Activated CD4-positive, alpha-beta T cell treated with anti-CD3 and anti-CD28 coated beads, Interleukin-2, amount 50 U/mL, for 24 hours (primary cell): ENCODE measurements at regions not wholly inside any gene's neighbourhood (a gene's known extent, or its start where the extent isn't known, plus 50 kb on each side); places are given as distances from the start of the nearest gene placed in this dataset.

Experiments
- DNase-seq, 2 donors: peaks; one replicate each; pipeline ENCODE4 v3.0.0-alpha.2; 2020; ENCODE audit warnings: low read depth in 1 of 2, low spot score in 1 of 2

DNA sequence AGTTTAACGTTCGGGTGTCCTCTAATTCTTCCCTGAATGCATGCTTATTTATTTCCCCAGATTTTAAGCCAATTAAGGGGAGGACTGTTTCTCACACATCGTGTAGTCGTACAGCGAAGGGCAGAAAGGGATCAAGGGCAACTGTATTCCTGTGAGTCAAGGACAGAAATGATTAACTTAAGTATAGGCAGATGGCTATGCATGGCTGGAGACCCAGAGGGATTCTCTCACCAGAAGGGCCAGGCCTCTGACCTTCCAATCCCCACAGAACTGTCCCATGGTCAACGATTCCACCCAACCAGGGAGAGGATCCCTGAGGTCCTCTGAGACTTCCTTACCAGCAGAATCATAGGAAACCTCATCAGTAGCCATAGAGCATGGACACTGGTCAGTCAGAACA lies 161.8 kb upstream of the MAP1B start:
- DNase-seq: no peak

DNA sequence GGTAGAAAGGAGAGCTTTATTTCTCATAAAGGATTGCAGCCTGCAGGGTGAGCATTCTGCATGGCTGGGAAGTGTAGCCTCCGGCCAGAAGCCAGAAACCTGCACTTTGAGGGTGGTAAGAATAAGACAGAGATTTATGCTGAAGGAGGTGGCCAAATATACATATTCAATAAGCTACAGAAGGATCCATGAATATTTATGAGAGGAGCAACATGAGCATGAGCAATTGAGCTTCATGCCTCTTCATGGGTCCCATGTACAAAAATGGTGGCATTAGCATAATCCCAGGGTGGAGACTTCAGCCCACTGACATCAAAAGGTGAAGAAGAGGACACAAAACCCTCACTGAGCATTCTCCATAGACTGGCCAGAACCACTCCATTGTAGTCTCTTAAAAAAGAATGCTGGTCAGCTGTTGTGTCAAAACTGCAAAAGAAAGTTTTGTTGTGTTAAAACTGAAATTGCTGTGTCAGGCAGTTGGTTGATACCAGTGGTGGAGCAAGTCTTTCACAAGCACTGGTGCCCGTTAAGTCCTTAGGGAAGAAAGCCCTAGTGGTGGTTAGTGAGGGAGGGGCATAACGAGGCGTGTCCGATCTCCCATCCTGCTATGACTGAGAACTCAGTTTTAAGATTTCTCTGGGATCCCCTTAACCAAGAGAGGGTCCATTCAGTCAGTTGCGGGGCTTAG lies 160.8 kb upstream of the MAP1B start:
- no peak for DNase-seq

DNA sequence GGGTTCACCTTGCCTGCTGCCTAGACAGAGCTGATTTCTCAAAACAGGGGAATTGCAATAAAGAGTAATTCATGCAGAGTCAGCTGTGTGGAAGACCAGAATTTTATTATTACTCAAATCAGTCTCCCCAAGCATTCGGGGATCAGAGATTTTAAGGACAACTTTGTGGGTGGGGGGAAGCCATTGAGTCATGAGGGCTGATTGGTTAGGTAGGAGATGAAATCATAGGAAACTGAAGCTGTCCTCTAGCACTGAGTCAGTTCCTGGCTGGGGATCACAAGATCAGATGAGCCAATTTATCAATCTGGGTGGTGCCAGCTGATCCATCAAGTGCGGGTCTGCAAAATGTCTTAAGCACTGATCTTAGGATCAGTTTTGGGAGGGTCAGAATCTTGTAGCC lies 159.1 kb upstream of the MAP1B start:
- no peak for DNase-seq

DNA sequence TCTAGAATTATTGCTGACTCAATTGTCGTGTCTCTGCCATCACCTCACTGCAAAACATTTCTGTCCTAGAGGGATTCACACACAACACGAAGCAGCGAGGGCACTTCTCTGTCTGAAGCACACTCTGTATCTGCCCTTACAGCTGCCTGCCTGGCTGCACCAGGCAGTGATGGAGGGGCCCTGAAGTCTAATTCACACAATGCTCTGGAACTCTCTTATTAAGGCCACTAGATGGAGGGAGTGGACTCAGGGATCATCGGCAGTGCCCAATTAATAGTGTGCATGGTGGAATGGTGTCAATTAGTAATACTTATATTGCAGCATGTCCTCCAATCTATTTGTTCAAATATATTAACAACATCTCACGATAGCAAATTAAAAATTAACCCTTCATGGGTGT lies 157.5 kb upstream of the MAP1B start:
- DNase-seq: no peak

DNA sequence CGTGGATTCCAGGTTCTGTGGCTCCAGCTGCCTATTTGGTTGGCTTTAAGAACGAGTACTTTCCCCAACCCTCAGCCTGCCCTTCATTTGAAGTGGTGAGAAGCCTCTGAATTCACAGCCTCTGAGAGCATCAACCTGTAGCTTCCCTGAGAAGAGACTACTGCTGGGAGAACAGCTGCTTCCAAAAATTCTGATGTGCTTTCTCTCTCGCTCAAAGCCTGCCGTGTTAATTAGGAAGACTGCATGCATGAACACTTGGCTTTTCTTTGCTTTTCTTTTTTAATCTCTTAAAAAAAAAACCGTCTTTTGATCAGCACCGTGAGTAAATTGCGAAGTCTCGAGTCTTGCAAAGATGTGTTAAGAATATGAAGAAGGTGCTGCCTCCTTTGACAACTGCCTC lies 153.4 kb upstream of the MAP1B start:
- DNase-seq: no peak

DNA sequence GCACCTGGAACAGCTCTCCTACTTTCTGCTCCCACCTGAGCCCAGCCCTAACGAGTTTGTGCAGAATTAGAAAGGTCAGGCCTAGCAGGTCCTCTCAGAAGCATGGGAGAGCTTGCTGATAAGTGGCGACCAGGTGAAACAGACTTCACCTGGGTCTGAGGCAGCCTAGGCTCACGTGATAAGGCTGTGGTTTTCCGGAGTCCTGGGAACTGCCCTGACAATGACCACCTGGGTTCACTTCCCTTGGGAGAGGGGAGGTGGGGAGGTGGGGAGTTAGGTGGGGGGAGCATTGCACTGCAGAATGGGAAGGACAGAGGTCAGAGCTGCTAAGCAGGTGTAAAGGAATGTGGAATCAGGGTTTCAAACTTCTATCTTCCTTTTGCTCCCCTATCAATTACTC lies 152.9 kb upstream of the MAP1B start:
- DNase-seq: no peak

DNA sequence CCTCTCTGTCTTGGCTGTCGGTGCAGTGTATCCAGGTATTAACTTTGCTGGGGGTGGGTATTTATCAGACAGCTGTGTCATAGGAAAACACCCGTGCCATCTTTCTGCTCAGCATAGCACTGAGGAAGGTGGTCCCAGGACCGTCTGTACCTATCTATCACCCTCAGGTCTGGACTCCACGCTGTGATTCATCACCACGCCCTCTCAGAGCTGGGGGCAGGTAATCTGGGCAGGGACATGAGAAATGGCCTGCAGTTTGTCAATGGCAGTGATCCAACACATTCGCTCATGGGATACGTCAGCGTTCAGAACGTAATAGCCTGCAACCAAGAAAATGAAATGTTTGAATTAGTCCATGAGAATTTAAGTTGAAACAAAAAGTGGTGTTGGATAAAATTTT lies 151.6 kb upstream of the MAP1B start:
- no peak for DNase-seq

DNA sequence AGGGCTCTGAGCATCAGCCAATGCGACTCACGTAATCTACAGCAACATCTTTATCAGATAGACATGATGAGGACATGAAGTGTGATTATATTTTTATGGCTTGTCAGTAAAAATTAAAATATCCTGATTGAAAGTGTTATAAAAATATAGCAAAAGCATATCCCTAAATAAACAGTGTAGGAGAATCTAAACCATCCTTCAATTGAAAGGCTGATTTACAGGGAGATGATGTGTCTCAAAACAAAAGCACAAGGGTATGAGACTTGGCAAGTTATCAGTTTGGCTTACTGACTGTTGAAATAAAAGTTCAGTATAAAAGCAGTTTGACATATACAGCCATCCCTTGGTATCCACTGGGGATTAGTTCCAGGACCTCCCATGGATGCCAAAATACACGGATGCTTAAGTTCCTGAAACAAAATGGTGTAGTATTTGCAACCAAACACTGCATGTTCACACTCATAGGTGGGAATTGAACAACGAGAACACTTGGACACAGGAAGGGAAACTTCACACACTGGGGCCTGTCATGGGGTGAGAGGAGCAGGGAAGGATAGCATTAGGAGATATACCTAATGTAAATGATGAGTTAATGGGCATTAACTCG lies 149.9 kb upstream of the MAP1B start:
- DNase-seq: no peak

DNA sequence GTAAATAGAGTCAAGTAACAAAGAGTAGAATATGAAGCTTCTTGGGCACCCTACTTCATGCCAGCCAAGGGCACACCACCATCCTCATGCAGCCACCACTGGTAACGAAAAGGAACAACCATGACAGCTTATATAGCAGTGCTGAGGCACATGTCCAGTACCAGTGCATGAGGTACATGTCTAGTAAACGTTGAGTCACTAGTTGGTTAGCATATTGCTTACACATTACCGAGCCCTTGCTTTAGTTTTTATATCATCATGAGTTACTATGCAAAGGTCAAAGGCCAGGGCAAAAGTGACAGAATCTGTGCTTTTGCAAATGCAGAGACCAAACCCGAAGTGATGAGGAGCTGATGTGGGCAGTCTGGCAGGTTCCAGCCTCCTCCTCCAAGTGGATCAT lies 147.1 kb upstream of the MAP1B start:
- no peak for DNase-seq

DNA sequence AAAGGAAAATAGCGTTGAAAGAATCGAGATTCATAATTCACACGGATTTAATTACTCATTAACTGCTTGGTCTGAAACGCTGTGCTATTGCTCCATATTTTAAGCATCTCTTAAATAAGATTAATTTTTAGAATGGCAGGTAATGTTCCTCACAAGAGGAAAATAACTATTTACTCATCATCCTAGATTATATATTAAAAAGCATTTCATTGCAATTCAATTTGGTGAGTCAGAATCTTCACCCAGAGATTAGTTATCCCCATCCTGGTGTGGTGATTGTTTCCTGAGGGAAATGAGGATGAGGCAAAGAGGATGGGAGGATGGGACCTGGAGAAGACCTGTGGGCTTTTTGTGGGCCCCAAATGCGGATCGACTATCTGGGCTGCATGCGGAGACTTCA lies 145.5 kb upstream of the MAP1B start:
- DNase-seq: no peak

DNA sequence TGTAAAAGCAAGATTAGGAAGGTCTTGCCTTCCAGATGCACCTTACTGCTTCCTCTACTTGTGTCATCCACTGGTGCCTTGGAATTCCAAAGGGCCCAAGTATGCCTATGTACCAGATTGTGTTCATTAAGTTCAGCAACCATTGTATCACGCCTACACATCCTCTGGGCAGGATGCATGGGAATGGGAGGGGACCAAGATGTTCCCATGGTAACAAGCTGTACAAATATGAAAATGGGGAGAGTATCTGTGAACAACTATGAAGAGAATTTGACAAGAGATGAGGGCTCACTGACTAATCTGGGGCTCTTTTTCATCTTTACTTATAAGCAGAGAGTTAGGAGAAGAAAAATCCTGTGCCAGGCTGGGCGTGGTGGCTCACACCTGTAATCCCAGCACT lies 137.8 kb upstream of the MAP1B start:
- no peak for DNase-seq

DNA sequence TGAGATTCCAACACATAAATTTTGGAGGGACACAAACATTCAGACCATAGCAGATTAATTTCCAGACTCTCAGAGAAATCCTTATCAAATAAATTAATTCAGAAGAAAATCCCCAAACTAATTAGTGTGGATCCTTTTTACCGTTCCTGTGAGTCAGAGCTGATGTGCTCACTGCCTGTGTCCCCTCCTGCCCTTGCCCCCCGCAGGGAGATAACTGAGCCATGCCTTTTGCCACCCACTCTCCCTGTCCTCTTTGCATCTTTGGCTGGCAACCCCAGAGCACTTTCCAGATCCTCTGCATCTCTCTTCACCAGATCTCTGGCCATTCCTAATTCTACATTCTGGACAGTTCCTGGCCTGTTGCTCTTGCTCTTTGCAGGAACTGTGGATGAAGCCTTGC lies 135.4 kb upstream of the MAP1B start:
- no peak for DNase-seq

DNA sequence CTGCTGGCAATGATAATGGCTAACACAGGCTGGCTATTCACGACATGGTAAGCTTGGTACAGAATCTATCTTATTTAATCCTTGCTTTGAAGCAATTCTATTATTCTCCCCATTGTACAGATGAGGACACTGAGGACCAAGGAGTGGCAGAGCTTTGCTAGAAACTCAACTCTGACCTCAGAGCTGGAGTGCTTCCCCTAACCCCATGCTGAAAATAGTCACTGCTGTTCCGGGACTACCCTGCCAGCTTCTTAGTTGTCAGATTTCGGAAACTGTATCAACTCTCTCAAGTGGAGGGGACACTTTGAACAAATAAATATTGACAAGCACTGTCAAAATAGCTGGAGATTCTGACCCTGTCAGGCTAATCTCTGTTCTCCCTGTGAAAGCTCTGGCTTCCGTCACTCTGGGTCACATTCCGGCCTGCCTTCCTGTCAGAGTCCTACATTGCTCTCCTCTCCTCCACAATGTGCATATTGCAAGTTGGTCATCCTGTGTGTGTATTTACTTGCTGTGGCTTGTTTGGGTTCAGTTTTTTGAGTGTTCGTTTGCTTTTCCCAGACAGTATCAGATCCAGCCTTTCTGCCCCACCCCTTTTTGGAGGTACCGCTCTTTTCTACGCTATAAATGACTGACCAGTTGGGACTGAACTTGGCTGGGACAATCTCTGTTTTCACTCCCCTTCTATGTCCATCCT lies 134.3 kb upstream of the MAP1B start:
- DNase-seq: no peak

DNA sequence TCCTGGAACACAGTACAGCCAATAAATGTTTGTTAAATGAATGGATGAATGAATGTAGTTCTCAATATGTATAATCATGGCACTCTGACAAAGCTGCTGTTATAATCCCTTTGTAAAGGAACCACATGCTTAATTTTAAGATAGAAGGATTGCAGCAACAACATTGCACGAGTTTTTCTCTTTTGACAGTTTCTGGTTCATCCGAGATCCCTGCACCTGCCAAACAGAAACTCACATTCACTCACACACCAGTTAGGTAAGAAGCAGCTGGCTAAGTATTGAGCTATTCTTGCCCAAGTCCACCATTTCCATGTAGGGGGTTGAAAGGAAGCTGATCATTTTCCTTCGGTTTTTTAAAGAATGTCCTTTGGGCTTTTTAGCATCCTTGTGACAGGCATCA lies 133.7 kb upstream of the MAP1B start:
- DNase-seq: no peak

DNA sequence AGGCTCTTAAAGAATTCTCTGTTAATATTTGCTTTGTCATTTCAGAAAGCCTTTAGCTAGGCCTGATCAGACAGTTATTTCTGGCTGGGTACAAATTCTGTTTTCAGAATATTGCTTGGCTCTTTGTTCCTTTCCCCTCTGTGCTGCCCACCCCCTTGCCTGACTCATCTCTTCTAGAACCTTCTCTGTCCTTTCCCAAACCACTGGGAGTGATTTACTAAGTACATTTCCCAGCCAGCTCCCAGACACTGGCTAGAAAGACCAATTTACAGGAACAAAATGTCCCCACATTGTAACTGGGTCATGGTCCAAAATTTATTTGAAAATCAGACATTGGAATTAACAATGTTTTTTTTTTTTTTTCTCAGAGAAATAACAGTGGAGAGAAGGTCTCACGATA lies 133.1 kb upstream of the MAP1B start:
- DNase-seq: no peak

DNA sequence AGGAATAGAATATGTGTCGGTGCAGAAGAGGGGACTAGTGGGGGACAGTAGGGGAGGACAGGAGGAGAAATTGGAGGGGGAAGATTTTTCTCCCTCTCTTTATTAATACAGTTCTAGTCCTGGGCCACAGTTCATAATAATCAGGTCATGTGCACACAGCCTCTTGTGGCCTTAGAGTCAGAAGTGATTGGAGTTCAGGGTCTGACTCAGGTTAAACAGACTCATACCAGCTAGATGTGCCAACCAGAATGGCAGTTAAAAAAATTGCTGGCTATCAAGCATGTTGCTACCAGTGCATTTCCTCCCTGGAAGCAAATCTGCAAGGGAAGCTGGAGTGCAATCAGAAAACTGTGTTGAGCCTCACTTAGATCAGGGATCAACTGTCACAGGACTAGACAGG lies 132.7 kb upstream of the MAP1B start:
- no peak for DNase-seq

DNA sequence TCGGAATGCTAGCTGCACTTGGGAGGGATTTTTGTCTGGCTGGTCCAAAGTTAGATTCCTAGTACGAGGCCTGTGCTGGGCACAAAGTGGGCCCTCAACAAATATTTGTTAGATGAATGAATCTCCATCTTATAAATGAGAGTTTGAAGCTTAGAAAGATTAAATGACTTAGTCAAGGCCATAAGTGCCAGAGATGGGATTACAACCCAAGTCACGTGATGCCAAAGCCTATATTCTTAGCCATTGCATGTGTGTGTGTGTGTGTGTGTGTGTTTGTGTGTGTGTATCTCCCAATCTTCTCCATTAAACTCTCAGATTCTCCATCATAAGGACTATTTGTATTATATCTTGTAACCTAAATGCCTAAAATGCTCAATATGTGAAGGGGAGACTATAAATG lies 130.8 kb upstream of the MAP1B start:
- no peak for DNase-seq

DNA sequence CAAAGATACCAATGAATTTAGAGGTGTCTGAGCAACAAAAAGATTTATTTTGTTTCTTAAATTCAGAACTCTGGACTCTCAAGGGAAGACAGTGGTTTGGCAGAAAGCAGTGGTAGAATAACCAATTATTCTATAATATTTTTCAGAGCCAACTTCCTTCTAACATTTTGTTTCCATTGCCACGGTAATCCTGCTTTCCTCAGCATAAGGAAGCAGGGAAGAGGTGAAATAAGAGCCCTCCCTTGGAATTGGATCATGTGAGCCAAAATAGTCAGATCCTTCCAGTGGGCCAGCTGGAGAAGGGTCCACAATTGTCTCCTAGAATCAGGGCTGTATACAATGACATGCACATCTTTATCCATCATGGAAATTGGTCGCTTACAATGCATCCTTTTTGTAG lies 130.0 kb upstream of the MAP1B start:
- no peak for DNase-seq

DNA sequence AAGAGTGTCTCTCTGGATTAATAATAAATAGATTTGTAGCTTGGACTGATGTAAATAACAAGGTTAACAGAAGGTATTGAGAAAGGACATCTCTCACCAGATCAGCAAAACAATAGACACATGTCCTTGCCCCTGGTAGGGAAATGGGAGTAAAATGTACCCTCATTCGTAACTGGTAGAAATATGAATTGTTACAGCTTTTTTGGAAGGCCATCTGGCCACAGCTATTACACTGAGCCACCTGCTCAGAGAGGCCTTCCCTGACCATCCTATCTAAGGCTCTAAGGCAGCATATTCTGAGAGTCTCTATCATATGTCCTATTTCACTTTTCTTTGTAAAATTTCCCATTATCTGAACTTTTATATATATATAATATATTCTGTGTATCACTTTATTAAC lies 129.1 kb upstream of the MAP1B start:
- DNase-seq: no peak

DNA sequence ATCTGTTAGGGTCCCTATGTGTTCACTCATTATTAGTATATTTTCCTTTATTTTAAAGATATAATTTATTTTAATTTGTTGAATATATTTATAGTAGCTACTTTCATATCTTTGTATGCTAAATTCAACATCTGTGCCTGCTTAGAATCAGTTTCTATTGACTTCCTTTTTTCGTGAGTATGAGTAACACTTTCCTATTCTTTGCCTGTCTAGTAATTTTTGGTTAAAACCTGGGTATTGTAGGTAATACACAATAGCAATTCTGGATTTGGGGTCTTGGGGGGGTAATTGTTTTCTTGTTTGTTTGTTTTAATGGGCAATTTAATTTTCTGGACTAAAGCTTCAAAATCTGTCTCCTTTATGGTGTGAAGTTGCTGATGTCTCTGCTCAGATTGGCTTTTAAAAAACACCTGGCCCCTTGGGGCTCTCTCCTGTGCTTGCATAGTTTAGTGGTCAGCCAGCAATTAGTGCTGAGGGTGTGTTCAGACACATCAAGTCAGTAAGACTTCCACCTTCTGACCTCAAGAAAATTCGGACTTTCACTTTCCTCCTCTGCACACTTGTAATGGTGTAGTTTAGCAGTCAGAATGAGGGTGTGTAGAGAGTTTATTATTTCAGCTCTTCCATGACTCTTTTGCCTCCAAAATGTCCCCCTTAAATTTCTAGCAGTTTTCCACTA lies 124.4 kb upstream of the MAP1B start:
- no peak for DNase-seq

DNA sequence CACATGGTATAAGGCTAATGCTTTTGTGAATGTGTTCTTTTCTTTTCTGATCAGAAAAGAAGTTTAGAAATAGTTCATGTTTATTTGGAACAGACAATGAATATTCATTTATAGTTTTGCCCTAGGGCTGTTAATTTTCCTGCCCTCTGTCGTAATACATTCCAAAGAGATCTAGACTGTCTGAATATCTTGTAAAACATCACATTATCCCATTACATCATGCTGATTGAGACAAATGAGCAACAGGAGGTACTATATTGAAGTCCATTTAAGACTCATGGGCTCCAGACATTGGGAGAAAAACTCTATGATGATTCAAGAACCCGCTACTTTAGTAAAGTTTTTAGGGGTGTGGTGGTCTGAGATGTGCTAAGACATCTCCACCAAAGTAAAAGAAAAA lies 121.2 kb upstream of the MAP1B start:
- no peak for DNase-seq

DNA sequence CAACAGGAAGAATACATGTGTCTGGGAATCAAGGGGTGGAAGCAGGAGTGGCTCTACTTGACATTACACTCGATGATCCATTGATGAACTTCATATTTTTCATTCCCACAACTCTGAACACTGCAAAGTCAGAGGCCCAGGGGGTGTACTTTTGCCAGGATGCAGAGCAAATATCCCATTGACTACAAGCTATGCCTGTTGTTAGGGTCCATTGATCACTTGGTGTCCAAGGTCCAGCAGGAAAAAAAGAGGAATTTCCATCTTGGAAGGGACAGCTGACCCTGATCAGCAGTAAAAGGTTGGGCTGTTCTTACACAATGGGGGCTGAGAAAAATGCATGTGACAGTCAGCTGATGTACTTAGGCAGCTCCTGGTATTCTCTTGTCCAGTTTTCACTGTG lies 118.5 kb upstream of the MAP1B start:
- no peak for DNase-seq
